OCI-LY1 (cell line): ENCODE measurements at regions not wholly inside any gene's neighbourhood (a gene's known extent, or its start where the extent isn't known, plus 50 kb on each side); places are given as distances from the start of the nearest gene placed in this dataset.

Source experiments
- H2AFZ ChIP-seq: fragments of 200-600 bp; sonication (generic), shearing (Covaris generic); 2 replicates; pipeline ENCODE4 v1.6.0; 2014; ENCODE audit warnings: antibody characterized with exemption, mild to moderate bottlenecking, low read length
- H3F3A ChIP-seq: fragments of 200-600 bp; sonication (generic), shearing (Covaris generic); 2 replicates; pipeline ENCODE4 v1.6.0; 2014; ENCODE audit warnings: mild to moderate bottlenecking, antibody characterized with exemption, low read length, moderate library complexity; ENCODE audit not compliant: insufficient read depth
- H3K27ac ChIP-seq: fragments of 200-600 bp; sonication (generic); 2 replicates; pipeline ENCODE4 v1.5.1; 2014; ENCODE audit warnings: low read length, mixed run types, mild to moderate bottlenecking, low read depth; ENCODE audit not compliant: poor library complexity, severe bottlenecking
- H3K27me3 ChIP-seq: fragments of 200-600 bp; sonication (generic); 2 replicates; pipeline ENCODE4 v1.6.0; 2014; ENCODE audit warnings: antibody characterized with exemption, mild to moderate bottlenecking, low read length, moderate library complexity; ENCODE audit not compliant: insufficient read depth
- H3K36me3 ChIP-seq: fragments of 200-600 bp; sonication (generic); 2 replicates; pipeline ENCODE4 v1.6.1; 2014; ENCODE audit warnings: mild to moderate bottlenecking, antibody characterized with exemption, low read length, moderate library complexity, mixed read lengths; ENCODE audit not compliant: insufficient read depth
- H3K4me1 ChIP-seq: fragments of 200-600 bp; sonication (generic); 2 replicates; pipeline ENCODE4 v1.5.1; 2014; ENCODE audit warnings: mild to moderate bottlenecking, low read length, moderate library complexity; ENCODE audit not compliant: insufficient read depth, severe bottlenecking
- H3K4me2 ChIP-seq: fragments of 200-600 bp; sonication (generic), shearing (Covaris generic); 2 replicates; pipeline ENCODE4 v1.6.1; 2014; ENCODE audit warnings: low read length
- H3K4me3 ChIP-seq: fragments of 200-600 bp; sonication (generic); 2 replicates; pipeline ENCODE4 v1.5.1; 2014; ENCODE audit warnings: low read length, low read depth, mild to moderate bottlenecking, mixed read lengths; ENCODE audit not compliant: poor library complexity, severe bottlenecking
- H3K79me2 ChIP-seq: fragments of 200-600 bp; shearing (Covaris generic); 2 replicates; pipeline ENCODE4 v1.6.1; 2016; ENCODE audit warnings: mixed run types, low read length, mixed read lengths; ENCODE audit not compliant: insufficient read depth
- H3K9ac ChIP-seq: fragments of 200-600 bp; sonication (generic), shearing (Covaris generic); 2 replicates; pipeline ENCODE4 v1.6.1; 2014; ENCODE audit warnings: mild to moderate bottlenecking, low read length, mixed read lengths
- H3K9me2 ChIP-seq: fragments of 200-600 bp; sonication (generic), shearing (Covaris generic); 2 replicates; pipeline ENCODE4 v1.6.1; 2014; ENCODE audit warnings: low read depth, mild to moderate bottlenecking, low read length, mixed read lengths
- H3K9me3 ChIP-seq: fragments of 200-600 bp; shearing (Covaris generic); 2 replicates; pipeline ENCODE4 v1.6.1; 2014; ENCODE audit warnings: low read length, mixed read lengths
- H4K20me1 ChIP-seq: fragments of 200-600 bp; sonication (generic), shearing (Covaris generic); 2 replicates; pipeline ENCODE4 v1.6.0; 2016; ENCODE audit warnings: mild to moderate bottlenecking, low read length; ENCODE audit not compliant: insufficient read depth
- EZH2 ChIP-seq: fragments of 200-600 bp; sonication (generic), shearing (Covaris generic); IDR thresholded peaks from 2 replicates; pipeline ENCODE4 v1.8.0; 2017; ENCODE audit warnings: borderline replicate concordance, mixed run types, mild to moderate bottlenecking, antibody characterized with exemption, low read length, moderate library complexity, mixed read lengths
- TF ChIP-seq, protein P1 (sequence below): fragments of 200-600 bp; sonication (generic), shearing (Covaris generic); IDR thresholded peaks from 2 replicates; pipeline ENCODE4 v1.5.1; 2017; ENCODE audit warnings: mild to moderate bottlenecking, antibody characterized with exemption, low read length, moderate library complexity, mixed read lengths

DNA sequence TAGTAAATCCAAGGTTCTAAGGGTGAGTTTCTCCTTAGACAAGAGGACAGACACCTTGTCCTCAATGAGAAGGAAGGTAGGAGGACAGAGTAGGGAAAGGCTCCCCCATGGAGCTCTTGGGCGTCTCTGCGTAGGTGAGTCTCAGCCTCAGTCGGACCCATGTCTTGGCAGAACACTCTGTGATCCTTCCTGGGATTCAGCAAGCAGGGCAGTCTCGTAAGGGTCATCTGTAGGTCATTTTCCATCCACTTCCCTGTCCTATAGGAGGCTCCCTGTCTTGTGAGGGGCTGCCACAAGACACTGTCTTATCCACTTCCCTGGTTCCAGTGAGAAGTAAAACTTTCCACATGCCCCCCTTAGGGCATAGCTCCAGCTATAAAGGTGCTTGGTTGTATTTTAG, 122.6 kb upstream of the TWIST2 start:
- Histone ChIP-seq H3K9ac (no peak overlapping the region), H3K27me3 (no peaks in the 10 kb centered on the region), H3K9me2 (no peaks in the 10 kb centered on the region), H3F3A (no peaks in the 10 kb centered on the region), H3K36me3 (no peaks in the 10 kb centered on the region), H2AFZ (no peak overlapping the region), H3K4me1 (no peaks in the 10 kb centered on the region), H4K20me1 (no peaks in the 10 kb centered on the region), H3K27ac (no peak overlapping the region), H3K79me2 (no peaks in the 10 kb centered on the region), H3K9me3 (no peaks in the 10 kb centered on the region), H3K4me2 (no peak overlapping the region), H3K4me3 (no peak overlapping the region)
- TF ChIP-seq, protein P1, sequence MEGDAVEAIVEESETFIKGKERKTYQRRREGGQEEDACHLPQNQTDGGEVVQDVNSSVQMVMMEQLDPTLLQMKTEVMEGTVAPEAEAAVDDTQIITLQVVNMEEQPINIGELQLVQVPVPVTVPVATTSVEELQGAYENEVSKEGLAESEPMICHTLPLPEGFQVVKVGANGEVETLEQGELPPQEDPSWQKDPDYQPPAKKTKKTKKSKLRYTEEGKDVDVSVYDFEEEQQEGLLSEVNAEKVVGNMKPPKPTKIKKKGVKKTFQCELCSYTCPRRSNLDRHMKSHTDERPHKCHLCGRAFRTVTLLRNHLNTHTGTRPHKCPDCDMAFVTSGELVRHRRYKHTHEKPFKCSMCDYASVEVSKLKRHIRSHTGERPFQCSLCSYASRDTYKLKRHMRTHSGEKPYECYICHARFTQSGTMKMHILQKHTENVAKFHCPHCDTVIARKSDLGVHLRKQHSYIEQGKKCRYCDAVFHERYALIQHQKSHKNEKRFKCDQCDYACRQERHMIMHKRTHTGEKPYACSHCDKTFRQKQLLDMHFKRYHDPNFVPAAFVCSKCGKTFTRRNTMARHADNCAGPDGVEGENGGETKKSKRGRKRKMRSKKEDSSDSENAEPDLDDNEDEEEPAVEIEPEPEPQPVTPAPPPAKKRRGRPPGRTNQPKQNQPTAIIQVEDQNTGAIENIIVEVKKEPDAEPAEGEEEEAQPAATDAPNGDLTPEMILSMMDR: no peak
- TF ChIP-seq EZH2: no peak

DNA sequence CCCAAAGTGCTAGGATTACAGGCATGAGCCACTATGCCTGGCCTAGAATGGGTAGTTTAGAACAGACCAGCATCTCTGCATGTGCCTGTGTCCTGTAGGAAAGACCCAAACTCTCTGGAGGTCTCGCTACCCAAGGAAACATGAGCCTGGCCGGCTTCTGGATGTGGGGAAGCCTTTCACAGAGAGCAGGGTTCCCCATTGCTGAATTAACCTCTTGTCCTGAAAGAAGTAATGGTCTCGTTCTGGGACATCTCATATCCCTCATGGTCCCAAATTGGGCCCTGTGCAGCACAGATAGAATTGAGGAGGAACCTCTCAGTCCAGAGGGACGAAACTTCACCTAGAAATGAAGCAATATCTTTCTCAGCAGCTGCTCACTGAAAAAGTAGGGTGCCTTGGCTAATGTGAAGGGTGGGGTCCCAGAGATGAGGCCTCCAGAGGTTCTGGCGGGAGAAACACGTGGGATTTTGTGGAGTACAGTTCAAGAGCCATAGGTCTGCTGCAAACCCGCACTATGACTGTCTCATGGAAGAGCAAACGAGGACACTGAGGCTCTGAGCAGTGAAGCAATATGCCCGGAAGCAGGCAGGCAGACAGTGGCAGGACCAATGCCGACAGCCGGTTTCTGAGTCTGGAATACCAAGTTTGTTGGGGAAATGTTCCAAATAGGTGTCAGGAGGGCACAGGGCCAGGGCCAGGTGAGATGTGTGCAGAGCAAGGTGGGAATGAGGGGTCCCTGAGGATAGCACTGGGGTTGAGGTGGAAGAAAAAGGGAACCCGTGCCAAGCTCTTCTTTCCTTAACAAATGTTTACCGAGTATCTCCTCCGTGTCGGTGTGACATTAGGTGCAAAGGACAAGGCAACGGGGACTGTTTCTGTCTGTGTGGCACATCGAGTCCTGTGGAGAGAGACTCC, 121.0 kb upstream of the TWIST2 start:
- Histone ChIP-seq H3K9me2 (no peaks in the 10 kb centered on the region), H3K27me3 (no peaks in the 10 kb centered on the region), H3K4me1 (no peaks in the 10 kb centered on the region), H3K36me3 (no peaks in the 10 kb centered on the region), H3K4me2 (no peak overlapping the region), H3K4me3 (no peak overlapping the region), H3K79me2 (no peaks in the 10 kb centered on the region), H3K9me3 (no peaks in the 10 kb centered on the region), H2AFZ (no peak overlapping the region), H4K20me1 (no peaks in the 10 kb centered on the region), H3F3A (no peaks in the 10 kb centered on the region), H3K27ac (no peak overlapping the region), H3K9ac (no peak overlapping the region)
- TF ChIP-seq EZH2: no peak
- TF ChIP-seq, protein P1: no peak

DNA sequence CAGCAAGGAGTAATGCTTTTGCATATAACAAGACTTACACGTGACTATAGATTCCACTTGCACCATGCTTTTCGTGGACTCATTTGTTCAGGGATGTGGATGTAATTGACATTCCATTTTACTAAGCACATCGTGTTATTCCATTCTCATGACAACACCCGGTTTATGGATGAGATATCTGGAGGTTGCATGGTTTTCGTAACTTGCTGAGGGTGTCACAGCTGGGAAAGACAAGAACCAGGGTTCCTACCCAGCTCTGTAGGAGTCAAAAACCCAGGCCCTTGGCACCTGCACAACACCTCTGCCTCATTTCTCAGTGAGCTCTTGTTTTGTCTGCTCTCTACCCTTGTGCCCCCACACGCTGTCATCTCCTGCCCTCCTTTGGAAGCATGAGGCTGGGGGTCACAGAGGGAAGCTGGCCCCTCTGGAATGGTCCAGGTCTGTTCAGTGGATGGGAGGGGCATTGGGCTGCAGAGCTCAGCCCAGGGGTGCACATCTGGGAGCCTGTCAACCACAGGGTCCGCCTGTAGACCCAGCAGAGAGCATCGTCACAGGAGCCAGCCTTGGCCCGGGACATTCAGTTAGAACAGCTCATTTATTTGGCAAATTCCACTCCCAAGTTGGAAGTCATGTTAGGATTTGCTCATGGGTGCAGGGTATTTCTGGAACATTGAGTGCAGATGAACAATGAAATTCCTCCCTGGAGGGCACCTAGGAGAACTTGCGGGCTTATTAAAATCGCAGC, 120.1 kb upstream of the TWIST2 start:
- Histone ChIP-seq H3K4me2 (no peak overlapping the region), H3K27ac (no peak overlapping the region), H3F3A (no peaks in the 10 kb centered on the region), H3K9ac (no peak overlapping the region), H3K9me3 (no peaks in the 10 kb centered on the region), H3K27me3 (no peaks in the 10 kb centered on the region), H3K36me3 (no peaks in the 10 kb centered on the region), H3K4me3 (no peak overlapping the region), H4K20me1 (no peaks in the 10 kb centered on the region), H3K79me2 (no peaks in the 10 kb centered on the region), H2AFZ (no peak overlapping the region), H3K4me1 (no peaks in the 10 kb centered on the region), H3K9me2 (no peaks in the 10 kb centered on the region)
- no peak for TF ChIP-seq EZH2
- TF ChIP-seq, protein P1: no peak
